GM23248 (cell line): ENCODE measurements at regions not wholly inside any gene's neighbourhood (a gene's known extent, or its start where the extent isn't known, plus 50 kb on each side); places are given as distances from the start of the nearest gene placed in this dataset.

ENCODE experiments used
- EZH2 ChIP-seq: fragments of 200-600 bp; sonication (generic); IDR thresholded peaks from 2 replicates; pipeline ENCODE4 v1.6.1; 2018; ENCODE audit warnings: antibody characterized with exemption, mild to moderate bottlenecking; ENCODE audit not compliant: insufficient read depth, poor library complexity, severe bottlenecking
- EZH2phosphoT487 ChIP-seq: fragments of 200-600 bp; sonication (generic); IDR thresholded peaks from 2 replicates; pipeline ENCODE4 v1.6.1; 2018; ENCODE audit warnings: antibody characterized with exemption, moderate library complexity, mild to moderate bottlenecking, low read depth; ENCODE audit not compliant: insufficient read depth

GRCh38 chr9:96047741-96048103 is 172.2 kb downstream of the ERCC6L2 start:
- TF ChIP-seq EZH2phosphoT487 (no peak), EZH2 (no peak)
